GM23338 (cell line): ENCODE measurements at regions not wholly inside any gene's neighbourhood (a gene's known extent, or its start where the extent isn't known, plus 50 kb on each side); places are given as distances from the start of the nearest gene placed in this dataset.

Experiments
- ATAC-seq: fragments of 200-7000 bp; cut with Tn5 transposase; 3 replicates; pipeline ENCODE4 v1.9.1; 2020
- DNase-seq: peaks from one replicate; pipeline ENCODE4 v3.0.0-alpha.2; 2015; ENCODE audit warnings: low spot score
- H2AFZ ChIP-seq: fragments of 200-600 bp; sonication (generic); 2 replicates; pipeline ENCODE4 v1.8.0; 2016; ENCODE audit warnings: antibody characterized with exemption, mild to moderate bottlenecking, moderate library complexity
- H3F3A ChIP-seq: fragments of 200-600 bp; sonication (generic); replicated peaks from 2 replicates; pipeline ENCODE4 v1.8.0; 2017; ENCODE audit warnings: antibody characterized with exemption, mixed run types, low read depth
- H3K27ac ChIP-seq: fragments of 200-600 bp; sonication (generic); 2 replicates; pipeline ENCODE4 v1.6.1; 2016; ENCODE audit warnings: low read depth
- H3K27me3 ChIP-seq: fragments of 200-600 bp; sonication (generic); 2 replicates; pipeline ENCODE4 v1.8.0; 2016; ENCODE audit warnings: mild to moderate bottlenecking, mixed run types, moderate library complexity; ENCODE audit not compliant: insufficient read depth
- H3K36me3 ChIP-seq: fragments of 200-600 bp; sonication (generic); 2 replicates; pipeline ENCODE4 v1.8.0; 2016; ENCODE audit warnings: mild to moderate bottlenecking; ENCODE audit not compliant: insufficient read depth
- H3K4me1 ChIP-seq: fragments of 200-600 bp; sonication (generic); 2 replicates; pipeline ENCODE4 v1.8.0; 2016; ENCODE audit warnings: mild to moderate bottlenecking, moderate library complexity; ENCODE audit not compliant: insufficient read depth
- H3K4me2 ChIP-seq: fragments of 200-600 bp; sonication (generic); 2 replicates; pipeline ENCODE4 v1.7.1; 2017; ENCODE audit warnings: mixed run types
- H3K4me3 ChIP-seq: fragments of 200-600 bp; sonication (generic); 2 replicates; pipeline ENCODE4 v1.6.1; 2016; ENCODE audit warnings: mixed run types
- H3K79me2 ChIP-seq: fragments of 200-600 bp; sonication (generic); replicated peaks from 2 replicates; pipeline ENCODE4 v1.8.0; 2017; ENCODE audit warnings: mild to moderate bottlenecking; ENCODE audit not compliant: insufficient read depth
- H3K9me2 ChIP-seq: fragments of 200-600 bp; sonication (generic); 2 replicates; pipeline ENCODE4 v1.8.0; 2017; ENCODE audit not compliant: insufficient read depth
- H4K20me1 ChIP-seq: fragments of 200-600 bp; sonication (generic); replicated peaks from 2 replicates; pipeline ENCODE4 v1.8.0; 2017; ENCODE audit warnings: mild to moderate bottlenecking; ENCODE audit not compliant: insufficient read depth
- H3K27ac Mint-ChIP-seq: 2 replicates; pipeline ENCODE4 v1.8.0; 2020; ENCODE audit warnings: inconsistent platforms, mild to moderate bottlenecking, moderate library complexity, mixed read lengths
- H3K27me3 Mint-ChIP-seq: 3 replicates; pipeline ENCODE4 v1.8.0; 2022; ENCODE audit warnings: low read depth, mild to moderate bottlenecking, moderate library complexity, mixed read lengths, inconsistent platforms; ENCODE audit not compliant: insufficient read depth, poor library complexity
- H3K36me3 Mint-ChIP-seq: 3 replicates; pipeline ENCODE4 v1.8.0; 2021; ENCODE audit warnings: low read depth, mild to moderate bottlenecking, inconsistent platforms, moderate library complexity, mixed read lengths
- H3K4me1 Mint-ChIP-seq: 3 replicates; pipeline ENCODE4 v1.8.0; 2020; ENCODE audit warnings: mild to moderate bottlenecking, inconsistent platforms, mixed read lengths
- H3K4me3 Mint-ChIP-seq: 3 replicates; pipeline ENCODE4 v1.8.0; 2021; ENCODE audit warnings: moderate library complexity, mild to moderate bottlenecking, inconsistent platforms, mixed read lengths
- H3K9me3 Mint-ChIP-seq: 3 replicates; pipeline ENCODE4 v1.8.0; 2020; ENCODE audit warnings: moderate library complexity, mild to moderate bottlenecking, inconsistent platforms, mixed read lengths
- CREB1 ChIP-seq: fragments of 250-450 bp; sonication (Bioruptor Pico); IDR thresholded peaks from 2 replicates; pipeline ENCODE4 v1.5.0; 2020; ENCODE audit warnings: low read depth, mild to moderate bottlenecking, moderate library complexity
- CTCF ChIP-seq, 2 experiments: fragments of 200-600 bp in 1 of 2; sonication (generic) in 1 of 2; conservative IDR thresholded peaks; 2 replicates each; pipeline versions ENCODE4 v1.5.1 to v1.6.1; 2016 to 2017; ENCODE audit warnings: antibody characterized with exemption in 2 of 2, low read depth in 2 of 2, mild to moderate bottlenecking in 2 of 2, moderate library complexity in 1 of 2
- EZH2 ChIP-seq: fragments of 200-600 bp; sonication (generic); IDR thresholded peaks from one replicate; pipeline ENCODE4 v1.8.0; 2017; ENCODE audit warnings: antibody characterized with exemption, mild to moderate bottlenecking, low read depth; ENCODE audit not compliant: unreplicated experiment
- NANOG ChIP-seq: IDR thresholded peaks from 2 replicates; pipeline ENCODE4 v1.6.1; 2016; ENCODE audit warnings: antibody characterized with exemption, borderline replicate concordance
- POLR2AphosphoS5 ChIP-seq: IDR thresholded peaks from 2 replicates; pipeline ENCODE4 v1.6.1; 2016; ENCODE audit warnings: antibody characterized with exemption, low read depth
- ZNF114 ChIP-seq: fragments of 250-450 bp; sonication (Bioruptor Pico); IDR thresholded peaks from 2 replicates; pipeline ENCODE4 v1.5.0; 2020; ENCODE audit warnings: mild to moderate bottlenecking, moderate library complexity
- ZNF331 ChIP-seq: fragments of 250-450 bp; sonication (Bioruptor Pico); IDR thresholded peaks from 2 replicates; pipeline ENCODE4 v1.5.0; 2020; ENCODE audit warnings: low read depth, mild to moderate bottlenecking, moderate library complexity
- TF ChIP-seq, protein P1 (sequence below): IDR thresholded peaks from one replicate; pipeline ENCODE4 v1.6.1; 2018; ENCODE audit warnings: antibody characterized with exemption; ENCODE audit not compliant: unreplicated experiment
- TF ChIP-seq, protein P2 (sequence below): fragments of 250-450 bp; sonication (Bioruptor Pico); IDR thresholded peaks from 2 replicates; pipeline ENCODE4 v1.5.0; 2020; ENCODE audit warnings: mild to moderate bottlenecking, moderate library complexity
- TF ChIP-seq, protein P3 (sequence below): IDR thresholded peaks from 2 replicates; pipeline ENCODE4 v1.6.1; 2016; ENCODE audit warnings: antibody characterized with exemption

DNA sequence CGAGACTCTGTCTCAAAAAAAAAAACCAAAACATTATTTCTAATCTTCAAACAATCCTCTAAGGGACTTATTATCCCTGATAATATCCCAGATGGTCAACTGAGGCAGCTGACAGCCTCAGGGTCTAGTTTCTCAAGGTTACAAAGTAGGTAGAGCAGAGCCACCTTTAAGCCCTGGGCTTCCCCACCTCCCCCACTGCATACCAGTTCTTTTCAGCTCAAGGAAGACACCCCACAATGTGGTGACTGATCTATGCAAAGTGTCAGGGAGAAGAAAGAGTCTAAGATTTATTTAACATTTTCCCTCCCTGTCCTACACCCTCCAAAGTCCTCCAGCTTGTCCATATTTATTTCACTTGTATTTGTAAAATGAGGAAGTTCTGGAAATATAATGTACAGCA, 60.5 kb upstream of the VGLL2 start:
- no peaks in the 10 kb centered on the region for H3K79me2 ChIP-seq
- Mint-ChIP-seq H3K9me3 (no peaks in the 10 kb centered on the region), H3K4me1 (peaks cover 16% of the 10 kb centered on the region; the same call in 2 of the 3 replicates), H3K27ac (no peak overlapping the region), H3K36me3 (no peaks in the 10 kb centered on the region), H3K4me3 (no peak overlapping the region), H3K27me3 (peaks cover 4% of the 10 kb centered on the region)
- H3F3A ChIP-seq = no peaks in the 10 kb centered on the region
- no peak for DNase-seq
- no peaks in the 10 kb centered on the region for H4K20me1 ChIP-seq
- peak; percentile 73 for ATAC-seq
- TF ChIP-seq NANOG = no peak
- no peak for TF ChIP-seq CTCF (conservative IDR thresholded peaks at IDR 0.05; ENCODE audit: low read depth in 2 of 2)
- TF ChIP-seq ZNF114 (CRISPR knock-in tag) = no peak
- no peak for TF ChIP-seq CREB1
- H2AFZ ChIP-seq = no peak overlapping the region
- H3K27me3 ChIP-seq = no peaks in the 10 kb centered on the region
- no peaks in the 10 kb centered on the region for H3K9me2 ChIP-seq
- no peaks in the 10 kb centered on the region for H3K36me3 ChIP-seq
- H3K27ac ChIP-seq = no peak overlapping the region
- H3K4me1 ChIP-seq = 0 out of 2 replicates have a peak, but pooled peaks cover 3% of the 10 kb centered on the region
- H3K4me3 ChIP-seq = no peak overlapping the region
- H3K4me2 ChIP-seq = no peak overlapping the region

DNA sequence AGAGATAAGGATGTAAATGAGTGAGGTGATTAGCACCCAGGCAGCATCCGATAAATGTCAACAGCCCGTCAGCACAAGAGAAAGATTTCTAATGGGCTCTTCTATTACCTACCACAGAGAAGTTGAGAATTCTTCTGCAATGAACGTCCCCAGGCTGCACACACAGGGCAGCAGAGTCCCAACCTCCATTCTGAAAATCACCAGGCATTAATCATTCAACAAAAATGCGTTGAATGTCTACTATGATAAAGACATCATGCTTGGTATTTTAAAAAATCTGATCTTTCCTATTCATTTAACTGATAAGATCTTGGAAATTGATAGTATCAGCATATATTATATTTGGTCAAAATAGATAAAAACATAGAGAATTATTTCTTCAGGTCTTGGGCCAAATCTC, 59.5 kb upstream of the VGLL2 start:
- no peaks in the 10 kb centered on the region for H3K9me3 Mint-ChIP-seq
- no peak for ATAC-seq
- H3F3A ChIP-seq = no peaks in the 10 kb centered on the region
- TF ChIP-seq, protein P1, sequence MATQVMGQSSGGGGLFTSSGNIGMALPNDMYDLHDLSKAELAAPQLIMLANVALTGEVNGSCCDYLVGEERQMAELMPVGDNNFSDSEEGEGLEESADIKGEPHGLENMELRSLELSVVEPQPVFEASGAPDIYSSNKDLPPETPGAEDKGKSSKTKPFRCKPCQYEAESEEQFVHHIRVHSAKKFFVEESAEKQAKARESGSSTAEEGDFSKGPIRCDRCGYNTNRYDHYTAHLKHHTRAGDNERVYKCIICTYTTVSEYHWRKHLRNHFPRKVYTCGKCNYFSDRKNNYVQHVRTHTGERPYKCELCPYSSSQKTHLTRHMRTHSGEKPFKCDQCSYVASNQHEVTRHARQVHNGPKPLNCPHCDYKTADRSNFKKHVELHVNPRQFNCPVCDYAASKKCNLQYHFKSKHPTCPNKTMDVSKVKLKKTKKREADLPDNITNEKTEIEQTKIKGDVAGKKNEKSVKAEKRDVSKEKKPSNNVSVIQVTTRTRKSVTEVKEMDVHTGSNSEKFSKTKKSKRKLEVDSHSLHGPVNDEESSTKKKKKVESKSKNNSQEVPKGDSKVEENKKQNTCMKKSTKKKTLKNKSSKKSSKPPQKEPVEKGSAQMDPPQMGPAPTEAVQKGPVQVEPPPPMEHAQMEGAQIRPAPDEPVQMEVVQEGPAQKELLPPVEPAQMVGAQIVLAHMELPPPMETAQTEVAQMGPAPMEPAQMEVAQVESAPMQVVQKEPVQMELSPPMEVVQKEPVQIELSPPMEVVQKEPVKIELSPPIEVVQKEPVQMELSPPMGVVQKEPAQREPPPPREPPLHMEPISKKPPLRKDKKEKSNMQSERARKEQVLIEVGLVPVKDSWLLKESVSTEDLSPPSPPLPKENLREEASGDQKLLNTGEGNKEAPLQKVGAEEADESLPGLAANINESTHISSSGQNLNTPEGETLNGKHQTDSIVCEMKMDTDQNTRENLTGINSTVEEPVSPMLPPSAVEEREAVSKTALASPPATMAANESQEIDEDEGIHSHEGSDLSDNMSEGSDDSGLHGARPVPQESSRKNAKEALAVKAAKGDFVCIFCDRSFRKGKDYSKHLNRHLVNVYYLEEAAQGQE = no peak
- no peak for TF ChIP-seq ZNF331
- TF ChIP-seq, protein P2, sequence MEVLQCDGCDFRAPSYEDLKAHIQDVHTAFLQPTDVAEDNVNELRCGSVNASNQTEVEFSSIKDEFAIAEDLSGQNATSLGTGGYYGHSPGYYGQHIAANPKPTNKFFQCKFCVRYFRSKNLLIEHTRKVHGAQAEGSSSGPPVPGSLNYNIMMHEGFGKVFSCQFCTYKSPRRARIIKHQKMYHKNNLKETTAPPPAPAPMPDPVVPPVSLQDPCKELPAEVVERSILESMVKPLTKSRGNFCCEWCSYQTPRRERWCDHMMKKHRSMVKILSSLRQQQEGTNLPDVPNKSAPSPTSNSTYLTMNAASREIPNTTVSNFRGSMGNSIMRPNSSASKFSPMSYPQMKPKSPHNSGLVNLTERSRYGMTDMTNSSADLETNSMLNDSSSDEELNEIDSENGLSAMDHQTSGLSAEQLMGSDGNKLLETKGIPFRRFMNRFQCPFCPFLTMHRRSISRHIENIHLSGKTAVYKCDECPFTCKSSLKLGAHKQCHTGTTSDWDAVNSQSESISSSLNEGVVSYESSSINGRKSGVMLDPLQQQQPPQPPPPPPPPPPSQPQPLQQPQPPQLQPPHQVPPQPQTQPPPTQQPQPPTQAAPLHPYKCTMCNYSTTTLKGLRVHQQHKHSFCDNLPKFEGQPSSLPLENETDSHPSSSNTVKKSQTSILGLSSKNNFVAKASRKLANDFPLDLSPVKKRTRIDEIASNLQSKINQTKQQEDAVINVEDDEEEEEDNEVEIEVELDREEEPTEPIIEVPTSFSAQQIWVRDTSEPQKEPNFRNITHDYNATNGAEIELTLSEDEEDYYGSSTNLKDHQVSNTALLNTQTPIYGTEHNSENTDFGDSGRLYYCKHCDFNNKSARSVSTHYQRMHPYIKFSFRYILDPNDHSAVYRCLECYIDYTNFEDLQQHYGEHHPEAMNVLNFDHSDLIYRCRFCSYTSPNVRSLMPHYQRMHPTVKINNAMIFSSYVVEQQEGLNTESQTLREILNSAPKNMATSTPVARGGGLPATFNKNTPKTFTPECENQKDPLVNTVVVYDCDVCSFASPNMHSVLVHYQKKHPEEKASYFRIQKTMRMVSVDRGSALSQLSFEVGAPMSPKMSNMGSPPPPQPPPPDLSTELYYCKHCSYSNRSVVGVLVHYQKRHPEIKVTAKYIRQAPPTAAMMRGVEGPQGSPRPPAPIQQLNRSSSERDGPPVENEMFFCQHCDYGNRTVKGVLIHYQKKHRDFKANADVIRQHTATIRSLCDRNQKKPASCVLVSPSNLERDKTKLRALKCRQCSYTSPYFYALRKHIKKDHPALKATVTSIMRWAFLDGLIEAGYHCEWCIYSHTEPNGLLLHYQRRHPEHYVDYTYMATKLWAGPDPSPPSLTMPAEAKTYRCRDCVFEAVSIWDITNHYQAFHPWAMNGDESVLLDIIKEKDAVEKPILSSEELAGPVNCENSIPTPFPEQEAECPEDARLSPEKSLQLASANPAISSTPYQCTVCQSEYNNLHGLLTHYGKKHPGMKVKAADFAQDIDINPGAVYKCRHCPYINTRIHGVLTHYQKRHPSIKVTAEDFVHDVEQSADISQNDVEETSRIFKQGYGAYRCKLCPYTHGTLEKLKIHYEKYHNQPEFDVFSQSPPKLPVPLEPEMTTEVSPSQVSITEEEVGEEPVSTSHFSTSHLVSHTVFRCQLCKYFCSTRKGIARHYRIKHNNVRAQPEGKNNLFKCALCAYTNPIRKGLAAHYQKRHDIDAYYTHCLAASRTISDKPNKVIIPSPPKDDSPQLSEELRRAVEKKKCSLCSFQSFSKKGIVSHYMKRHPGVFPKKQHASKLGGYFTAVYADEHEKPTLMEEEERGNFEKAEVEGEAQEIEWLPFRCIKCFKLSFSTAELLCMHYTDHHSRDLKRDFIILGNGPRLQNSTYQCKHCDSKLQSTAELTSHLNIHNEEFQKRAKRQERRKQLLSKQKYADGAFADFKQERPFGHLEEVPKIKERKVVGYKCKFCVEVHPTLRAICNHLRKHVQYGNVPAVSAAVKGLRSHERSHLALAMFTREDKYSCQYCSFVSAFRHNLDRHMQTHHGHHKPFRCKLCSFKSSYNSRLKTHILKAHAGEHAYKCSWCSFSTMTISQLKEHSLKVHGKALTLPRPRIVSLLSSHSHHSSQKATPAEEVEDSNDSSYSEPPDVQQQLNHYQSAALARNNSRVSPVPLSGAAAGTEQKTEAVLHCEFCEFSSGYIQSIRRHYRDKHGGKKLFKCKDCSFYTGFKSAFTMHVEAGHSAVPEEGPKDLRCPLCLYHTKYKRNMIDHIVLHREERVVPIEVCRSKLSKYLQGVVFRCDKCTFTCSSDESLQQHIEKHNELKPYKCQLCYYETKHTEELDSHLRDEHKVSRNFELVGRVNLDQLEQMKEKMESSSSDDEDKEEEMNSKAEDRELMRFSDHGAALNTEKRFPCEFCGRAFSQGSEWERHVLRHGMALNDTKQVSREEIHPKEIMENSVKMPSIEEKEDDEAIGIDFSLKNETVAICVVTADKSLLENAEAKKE (CRISPR knock-in tag) = no peak
- no peak for TF ChIP-seq POLR2AphosphoS5
- TF ChIP-seq, protein P3, sequence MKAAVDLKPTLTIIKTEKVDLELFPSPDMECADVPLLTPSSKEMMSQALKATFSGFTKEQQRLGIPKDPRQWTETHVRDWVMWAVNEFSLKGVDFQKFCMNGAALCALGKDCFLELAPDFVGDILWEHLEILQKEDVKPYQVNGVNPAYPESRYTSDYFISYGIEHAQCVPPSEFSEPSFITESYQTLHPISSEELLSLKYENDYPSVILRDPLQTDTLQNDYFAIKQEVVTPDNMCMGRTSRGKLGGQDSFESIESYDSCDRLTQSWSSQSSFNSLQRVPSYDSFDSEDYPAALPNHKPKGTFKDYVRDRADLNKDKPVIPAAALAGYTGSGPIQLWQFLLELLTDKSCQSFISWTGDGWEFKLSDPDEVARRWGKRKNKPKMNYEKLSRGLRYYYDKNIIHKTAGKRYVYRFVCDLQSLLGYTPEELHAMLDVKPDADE = no peak
- TF ChIP-seq CREB1 = no peak
- no peak for TF ChIP-seq EZH2

More for the DNA sequence above, 59.5 kb upstream of the VGLL2 start:
- Histone ChIP-seq H4K20me1 (no peaks in the 10 kb centered on the region), H3K27me3 (no peaks in the 10 kb centered on the region), H3K4me2 (no peak overlapping the region), H2AFZ (no peak overlapping the region), H3K36me3 (no peaks in the 10 kb centered on the region), H3K79me2 (no peaks in the 10 kb centered on the region), H3K27ac (no peak overlapping the region), H3K4me1 (0 out of 2 replicates have a peak, but pooled peaks cover 3% of the 10 kb centered on the region), H3K4me3 (no peak overlapping the region), H3K9me2 (no peaks in the 10 kb centered on the region)
- peaks cover 16% of the 10 kb centered on the region; the same call in 2 of the 3 replicates for H3K4me1 Mint-ChIP-seq
- no peak for DNase-seq
- no peak overlapping the region for H3K4me3 Mint-ChIP-seq
- peaks cover 4% of the 10 kb centered on the region for H3K27me3 Mint-ChIP-seq
- no peaks in the 10 kb centered on the region for H3K36me3 Mint-ChIP-seq
- H3K27ac Mint-ChIP-seq = peak overlapping the region; percentile 58
